Aorta (tissue), 5 donors: ENCODE measurements at regions not wholly inside any gene's neighbourhood (a gene's known extent, or its start where the extent isn't known, plus 50 kb on each side); places are given as distances from the start of the nearest gene placed in this dataset.

Experiments used
- ATAC-seq: fragments of 200-7000 bp; cut with Tn5 transposase; one replicate; pipeline ENCODE4 v1.9.1; 2022; ENCODE audit warnings: moderate library complexity; ENCODE audit not compliant: low FRiP score
- DNase-seq, 2 donors: peaks; one replicate each; pipeline ENCODE4 v3.0.0-alpha.2; 2020
- H3K27ac ChIP-seq, 2 donors: one replicate each; pipeline ENCODE4 v1.5.1; 2013; ENCODE audit warnings: low read length in 2 of 2, mild to moderate bottlenecking in 2 of 2, moderate library complexity in 2 of 2, control low read depth in 1 of 2, inconsistent platforms in 1 of 2, low read depth in 1 of 2
- H3K27me3 ChIP-seq, 2 donors: one replicate each; pipeline ENCODE4 v1.6.1; 2013; ENCODE audit warnings: control low read depth in 1 of 2, low read length in 1 of 2, mild to moderate bottlenecking in 1 of 2, moderate library complexity in 1 of 2; ENCODE audit not compliant: insufficient read depth in 2 of 2, control insufficient read depth in 1 of 2
- H3K36me3 ChIP-seq, 2 donors: one replicate each; pipeline ENCODE4 v1.6.1; 2013; ENCODE audit warnings: control low read depth in 1 of 2, low read length in 1 of 2, mild to moderate bottlenecking in 1 of 2; ENCODE audit not compliant: insufficient read depth in 2 of 2, control insufficient read depth in 1 of 2
- H3K4me1 ChIP-seq, 2 donors: one replicate each; pipeline ENCODE4 v1.6.1; 2013; ENCODE audit warnings: low read length in 2 of 2, control low read depth in 1 of 2, mild to moderate bottlenecking in 1 of 2, moderate library complexity in 1 of 2; ENCODE audit not compliant: insufficient read depth in 2 of 2, control insufficient read depth in 1 of 2
- H3K4me3 ChIP-seq, 2 donors: one replicate each; pipeline ENCODE4 v1.5.1; 2013; ENCODE audit warnings: low read length in 2 of 2, control low read depth in 1 of 2, mild to moderate bottlenecking in 1 of 2
- H3K9me3 ChIP-seq: one replicate; pipeline ENCODE4 v1.6.1; 2013; ENCODE audit warnings: mild to moderate bottlenecking, low read length; ENCODE audit not compliant: control insufficient read depth
- WGBS, 2 donors: extraction: QIAGEN DNeasy Blood & Tissue Kit; methylation state at CpG; one replicate each; pipeline ENCODE4 v1.1.7; 2013; 5-methylcytosine and 5-hydroxymethylcytosine counted together
- intact Hi-C, 2 donors: fragments of 100-400 bp; cut with DNase I; formaldehyde crosslinking; loops; one replicate each; pipeline versions ENCODE4 v1.14.2 to v1.15.0; 2022
- donor health status: healthy with polysubstance abuse.
- donor health status: Bipolar disorder and iron deficiency.
- donor health status: DM: no; HTN: no; CAD: no.
- donor health status: DM: no; HTN: no; CAD: no.
- donor health status: DM: yes; HTN: yes; CAD: no.

DNA sequence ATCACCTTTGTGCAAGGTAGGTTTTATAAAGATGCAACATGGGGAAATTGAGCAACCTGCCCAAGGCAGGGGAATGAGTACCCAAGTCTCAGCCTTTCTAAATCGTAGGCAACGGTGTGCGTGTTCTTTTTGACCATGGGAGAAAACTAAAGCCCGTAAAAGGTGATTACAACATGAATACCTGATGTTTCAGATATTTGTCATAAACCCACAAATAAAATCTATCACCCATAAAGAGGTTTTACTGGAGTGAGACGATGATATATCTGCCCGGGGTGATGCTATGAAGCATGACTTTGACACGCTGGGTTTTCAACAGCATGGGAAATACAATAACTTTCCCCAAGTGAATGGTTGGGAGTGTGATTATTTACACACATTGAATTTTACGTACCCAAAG lies 406.3 kb upstream of the KLF6 start:
- H3K27ac ChIP-seq: no peak overlapping the region
- no peak overlapping the region for H3K4me3 ChIP-seq
- intact Hi-C loops: no loop called here
- H3K9me3 ChIP-seq: no peaks in the 10 kb centered on the region
- DNase-seq: no peak
- WGBS, 2 donors: 84 to 86% methylated on average over 8 of the region's 8 CpGs
- H3K36me3 ChIP-seq: no peaks in the 10 kb centered on the region
- no peaks in the 10 kb centered on the region for H3K4me1 ChIP-seq
- no peak for ATAC-seq
- no peaks in the 10 kb centered on the region for H3K27me3 ChIP-seq

DNA sequence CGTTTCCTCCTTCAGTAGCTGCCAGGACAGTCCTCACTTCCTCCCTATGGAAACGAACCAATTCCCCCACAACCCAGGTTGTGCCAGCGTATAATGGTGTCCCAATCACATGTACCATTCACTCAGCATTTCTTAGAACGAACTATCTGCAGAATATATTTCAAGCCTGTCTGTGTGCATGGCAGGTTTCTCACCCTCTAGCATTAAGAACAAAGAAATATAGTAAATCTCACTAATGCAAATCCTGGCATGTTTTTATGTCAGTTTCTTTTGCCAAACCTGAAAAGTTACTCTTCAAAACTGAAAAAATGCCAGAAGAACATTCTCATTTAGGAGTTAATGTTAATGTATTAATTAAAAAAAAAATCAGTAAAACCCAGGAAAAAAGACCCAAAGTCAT lies 405.9 kb upstream of the KLF6 start:
- ATAC-seq: no peak
- 93 to 94% methylated on average over 4 of the region's 4 CpGs for WGBS, 2 donors
- intact Hi-C loops: no loop called here

DNA sequence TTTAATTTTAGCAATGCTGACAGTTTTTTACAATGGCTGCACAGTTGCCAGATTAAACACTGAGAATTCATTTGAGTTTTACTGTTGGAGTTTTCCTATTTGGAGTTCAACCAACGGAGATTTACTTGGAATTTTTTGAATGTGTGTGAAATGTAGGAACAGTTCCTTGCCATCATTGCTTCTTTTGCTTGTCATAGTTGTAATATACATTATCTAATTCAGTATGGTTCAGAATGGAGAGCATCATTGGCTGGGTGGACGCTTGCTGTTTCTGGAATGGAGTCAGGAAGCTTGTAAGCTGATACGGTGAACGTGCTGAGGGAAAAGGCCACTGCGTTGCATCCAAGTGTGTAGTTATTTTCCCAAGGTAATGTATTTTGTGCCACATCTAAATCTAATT lies 404.3 kb upstream of the KLF6 start:
- ATAC-seq: no peak
- Histone ChIP-seq H3K4me3 (no peak overlapping the region), H3K27ac (no peak overlapping the region), H3K27me3 (no peaks in the 10 kb centered on the region), H3K36me3 (no peaks in the 10 kb centered on the region), H3K4me1 (peaks cover 0 to under 1% of the 10 kb centered on the region in 2 donors), H3K9me3 (no peaks in the 10 kb centered on the region)
- no peak for DNase-seq
- 4 to 14% methylated on average over 5 of the region's 5 CpGs for WGBS, 2 donors
- intact Hi-C loops: no loop called here

More for the DNA sequence above, 405.9 kb upstream of the KLF6 start:
- Histone ChIP-seq H3K36me3 (no peaks in the 10 kb centered on the region), H3K27me3 (no peaks in the 10 kb centered on the region), H3K4me3 (no peak overlapping the region), H3K27ac (no peak overlapping the region), H3K9me3 (no peaks in the 10 kb centered on the region), H3K4me1 (no peaks in the 10 kb centered on the region)
- DNase-seq: no peak

DNA sequence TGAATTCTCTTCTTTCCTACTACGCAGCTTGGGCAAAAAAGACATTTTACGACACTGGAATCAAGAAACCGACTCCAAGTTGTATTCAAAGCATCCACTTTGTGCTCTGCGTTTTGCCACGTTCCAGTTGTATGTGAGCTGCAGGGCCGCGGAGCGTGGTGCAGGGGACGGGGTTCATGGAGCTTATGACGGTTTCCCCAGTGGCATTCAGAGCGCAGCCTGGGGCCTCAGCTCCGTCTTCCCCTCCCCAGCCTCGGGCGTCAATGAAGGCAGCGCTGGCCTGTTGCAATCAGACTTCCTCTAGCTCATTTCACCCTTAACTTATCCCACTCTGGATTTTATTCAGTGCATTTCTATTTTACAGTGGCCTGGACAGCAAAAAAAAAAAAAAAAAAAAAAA lies 403.4 kb upstream of the KLF6 start:
- DNase-seq: no peak
- no peaks in the 10 kb centered on the region for H3K36me3 ChIP-seq
- ATAC-seq: no peak
- H3K27ac ChIP-seq: no peak overlapping the region
- H3K4me1 ChIP-seq: peaks cover 0 to 10% of the 10 kb centered on the region in 2 donors
- H3K9me3 ChIP-seq: no peaks in the 10 kb centered on the region
- 97% methylated on average over 15 of the region's 15 CpGs for WGBS, 2 donors
- intact Hi-C loops: no loop called here
- H3K27me3 ChIP-seq: no peaks in the 10 kb centered on the region
- H3K4me3 ChIP-seq: no peak overlapping the region

DNA sequence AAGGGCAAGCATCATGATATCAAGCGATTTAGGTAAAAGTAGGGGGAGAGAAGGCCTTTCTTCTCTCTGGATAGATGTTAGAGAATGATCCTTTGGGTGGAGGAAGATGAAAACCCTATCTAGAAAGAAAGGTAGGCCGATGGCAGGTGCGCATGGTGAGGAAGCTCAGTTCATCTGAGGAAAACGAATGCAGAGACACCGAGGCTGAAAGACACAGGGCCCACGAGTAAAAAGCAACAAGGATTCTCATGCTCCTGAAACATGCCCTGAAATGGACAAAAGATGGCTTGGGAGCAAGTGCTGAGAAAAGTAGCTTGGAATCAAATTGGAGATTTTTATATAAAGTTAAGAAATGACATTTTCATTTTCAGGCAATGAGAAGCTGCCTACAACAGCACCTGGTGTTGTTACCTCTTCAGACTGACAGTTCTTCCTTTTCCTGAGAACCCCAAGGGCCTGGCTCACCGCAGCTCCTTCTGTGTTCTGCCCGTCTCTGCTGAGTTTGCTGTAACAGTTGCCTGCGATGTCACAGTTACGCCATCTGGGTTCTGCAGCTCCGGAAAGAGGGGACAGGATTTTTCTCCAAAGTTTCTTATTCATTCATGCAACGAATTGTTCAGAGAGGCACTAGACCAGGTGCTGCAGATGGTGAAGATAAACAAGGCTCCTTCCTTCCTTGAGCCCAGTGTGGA lies 402.0 kb upstream of the KLF6 start:
- WGBS, 2 donors: 95 to 96% methylated on average over 12 of the region's 12 CpGs
- peaks cover 0 to 10% of the 10 kb centered on the region in 2 donors for H3K4me1 ChIP-seq
- ATAC-seq (no peak), DNase-seq (no peak)
- no peaks in the 10 kb centered on the region for H3K36me3 ChIP-seq
- H3K9me3 ChIP-seq: no peaks in the 10 kb centered on the region
- intact Hi-C loops: no loop called here
- H3K4me3 ChIP-seq: no peak overlapping the region
- H3K27me3 ChIP-seq: no peaks in the 10 kb centered on the region
- H3K27ac ChIP-seq: no peak overlapping the region

DNA sequence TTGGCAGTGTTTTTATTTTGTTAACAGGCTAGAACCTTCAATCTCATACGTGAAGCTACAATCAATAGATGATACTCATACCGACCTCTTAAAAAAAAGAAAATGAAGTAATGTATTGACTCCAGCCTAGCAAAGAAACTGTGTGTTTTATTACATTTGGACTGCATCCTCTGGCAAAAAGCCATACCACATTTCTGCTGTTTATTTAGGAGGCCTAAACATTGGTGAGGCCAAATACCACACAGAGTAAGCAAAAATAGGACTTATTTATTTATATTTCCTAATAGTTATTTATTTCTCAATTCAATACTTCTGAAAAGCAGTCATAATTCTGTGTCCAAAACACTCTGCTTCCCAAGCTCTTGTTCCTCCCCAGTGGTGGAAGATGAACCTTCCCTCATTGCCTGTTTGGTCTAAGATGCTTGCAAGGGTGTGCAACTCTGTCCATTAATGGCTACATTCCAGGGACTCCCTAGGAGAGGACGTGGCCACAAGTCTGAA lies 398.8 kb upstream of the KLF6 start:
- ATAC-seq (no peak), DNase-seq (no peak)
- no peaks in the 10 kb centered on the region for H3K36me3 ChIP-seq
- H3K4me1 ChIP-seq: peaks cover 0 to 10% of the 10 kb centered on the region in 2 donors
- intact Hi-C loops: no loop called here
- H3K27me3 ChIP-seq: no peaks in the 10 kb centered on the region
- 1 to 5% methylated on average over 3 of the region's 3 CpGs for WGBS, 2 donors
- no peak overlapping the region for H3K4me3 ChIP-seq
- no peaks in the 10 kb centered on the region for H3K9me3 ChIP-seq
- no peak overlapping the region for H3K27ac ChIP-seq

DNA sequence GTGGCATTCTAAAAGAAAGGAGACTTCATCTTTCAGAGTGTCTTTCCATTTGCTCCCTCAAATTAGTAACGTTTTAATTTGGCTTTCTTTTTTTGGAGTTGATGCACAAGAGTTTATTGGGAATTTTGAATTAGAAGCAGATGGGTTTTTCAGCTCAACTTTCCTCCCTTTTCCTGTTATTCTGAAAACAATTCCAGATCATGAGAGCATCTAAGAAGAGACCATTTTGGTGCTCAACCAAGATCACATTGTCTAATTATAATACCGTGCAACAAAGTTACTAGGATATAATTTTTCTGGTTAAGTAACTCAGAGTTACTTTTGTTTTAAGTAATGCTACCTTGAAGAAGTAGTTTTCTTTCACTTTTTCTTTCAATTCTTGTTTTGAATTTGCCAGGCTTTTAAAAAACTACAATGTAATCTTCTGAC lies 396.6 kb upstream of the KLF6 start:
- Histone ChIP-seq H3K27ac (no peak overlapping the region), H3K27me3 (no peaks in the 10 kb centered on the region), H3K4me1 (peaks cover 0 to 10% of the 10 kb centered on the region in 2 donors), H3K4me3 (no peak overlapping the region), H3K9me3 (no peaks in the 10 kb centered on the region), H3K36me3 (no peaks in the 10 kb centered on the region)
- no peak for ATAC-seq
- no peak for DNase-seq
- WGBS, 2 donors: 63 to 70% methylated on average over 2 of the region's 2 CpGs
- intact Hi-C loops: no loop called here

DNA sequence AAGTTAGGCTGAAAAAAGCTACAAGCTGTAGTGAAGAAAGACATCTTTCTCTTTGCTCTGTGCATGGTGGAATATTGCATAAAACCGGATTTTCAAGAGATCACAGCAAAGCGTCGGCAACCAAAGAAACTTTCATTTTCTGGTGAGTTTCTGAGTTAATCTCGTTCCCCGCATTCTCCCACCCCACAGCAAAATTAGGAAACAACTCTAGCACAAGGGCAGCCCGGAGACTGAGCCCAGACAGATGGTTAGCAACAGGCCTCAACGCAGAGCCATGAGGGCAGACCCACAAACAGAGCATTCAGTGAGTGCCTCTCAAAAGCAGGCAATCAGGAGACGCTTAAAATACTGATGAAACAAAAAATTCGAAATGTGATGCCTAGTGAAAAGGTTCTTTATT lies 396.1 kb upstream of the KLF6 start:
- ATAC-seq (no peak), DNase-seq (no peak)
- H3K27ac ChIP-seq: no peak overlapping the region
- intact Hi-C loops: no loop called here
- WGBS, 2 donors: 93 to 95% methylated on average over 9 of the region's 9 CpGs
- H3K36me3 ChIP-seq: no peaks in the 10 kb centered on the region
- H3K9me3 ChIP-seq: no peaks in the 10 kb centered on the region
- H3K4me1 ChIP-seq: peaks cover 0 to 10% of the 10 kb centered on the region in 2 donors
- H3K27me3 ChIP-seq: no peaks in the 10 kb centered on the region
- H3K4me3 ChIP-seq: no peak overlapping the region

DNA sequence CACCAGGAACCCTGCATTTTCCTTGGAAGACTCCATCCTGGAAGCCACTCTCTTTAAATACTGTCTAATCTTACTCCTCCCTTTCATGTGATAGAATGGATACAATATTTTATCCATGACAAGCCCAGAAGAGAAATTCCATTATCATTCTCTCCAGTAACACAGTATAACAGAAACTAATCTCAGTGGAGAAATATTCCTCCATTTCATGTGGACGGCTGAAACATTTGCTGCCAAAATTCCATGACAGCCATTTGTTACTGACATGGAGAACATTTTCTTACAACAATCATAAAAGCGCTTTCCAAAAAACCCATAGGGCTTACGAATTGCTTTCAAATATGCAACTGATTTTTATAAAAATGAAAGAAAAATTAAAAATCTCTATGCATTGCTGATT lies 392.8 kb upstream of the KLF6 start:
- Histone ChIP-seq H3K27me3 (no peaks in the 10 kb centered on the region), H3K4me3 (no peak overlapping the region), H3K36me3 (no peaks in the 10 kb centered on the region), H3K4me1 (no peaks in the 10 kb centered on the region), H3K27ac (no peak overlapping the region), H3K9me3 (no peaks in the 10 kb centered on the region)
- intact Hi-C loops: no loop called here
- ATAC-seq: no peak
- no peak for DNase-seq
- 4 to 7% methylated on average over 3 of the region's 3 CpGs for WGBS, 2 donors
